PFSK-1 (cell line): ENCODE measurements at regions not wholly inside any gene's neighbourhood (a gene's known extent, or its start where the extent isn't known, plus 50 kb on each side); places are given as distances from the start of the nearest gene placed in this dataset.

Experiments
- FOXP2 ChIP-seq: optimal IDR thresholded peaks from 2 replicates; pipeline ENCODE3; 2011; ENCODE audit warnings: borderline replicate concordance, control low read depth, inconsistent platforms; ENCODE audit not compliant: insufficient read depth; ENCODE audit errors: extremely low read length, extremely low read depth
- POLR2AphosphoS5 ChIP-seq: IDR thresholded peaks from 2 replicates; pipeline ENCODE4 v1.6.1; 2012; ENCODE audit warnings: low read depth, mild to moderate bottlenecking, control low read depth, low read length, moderate library complexity
- SIN3A ChIP-seq: IDR thresholded peaks from 2 replicates; pipeline ENCODE4 v1.6.1; 2012; ENCODE audit warnings: mild to moderate bottlenecking, low read length, moderate library complexity, borderline replicate concordance; ENCODE audit not compliant: insufficient read depth
- TAF1 ChIP-seq: IDR thresholded peaks from 2 replicates; pipeline ENCODE4 v1.6.1; 2012; ENCODE audit warnings: low read length, control low read depth, borderline replicate concordance; ENCODE audit not compliant: insufficient read depth
- TF ChIP-seq, protein P1 (sequence below), 2 experiments: IDR thresholded peaks; 2 replicates each; pipeline versions ENCODE4 v1.6.1 to v1.8.0; 2011 to 2012; ENCODE audit warnings: low read depth in 2 of 2, low read length in 2 of 2, control low read depth in 1 of 2, inconsistent platforms in 1 of 2, mild to moderate bottlenecking in 1 of 2, moderate library complexity in 1 of 2; ENCODE audit not compliant: insufficient read depth in 1 of 2

DNA sequence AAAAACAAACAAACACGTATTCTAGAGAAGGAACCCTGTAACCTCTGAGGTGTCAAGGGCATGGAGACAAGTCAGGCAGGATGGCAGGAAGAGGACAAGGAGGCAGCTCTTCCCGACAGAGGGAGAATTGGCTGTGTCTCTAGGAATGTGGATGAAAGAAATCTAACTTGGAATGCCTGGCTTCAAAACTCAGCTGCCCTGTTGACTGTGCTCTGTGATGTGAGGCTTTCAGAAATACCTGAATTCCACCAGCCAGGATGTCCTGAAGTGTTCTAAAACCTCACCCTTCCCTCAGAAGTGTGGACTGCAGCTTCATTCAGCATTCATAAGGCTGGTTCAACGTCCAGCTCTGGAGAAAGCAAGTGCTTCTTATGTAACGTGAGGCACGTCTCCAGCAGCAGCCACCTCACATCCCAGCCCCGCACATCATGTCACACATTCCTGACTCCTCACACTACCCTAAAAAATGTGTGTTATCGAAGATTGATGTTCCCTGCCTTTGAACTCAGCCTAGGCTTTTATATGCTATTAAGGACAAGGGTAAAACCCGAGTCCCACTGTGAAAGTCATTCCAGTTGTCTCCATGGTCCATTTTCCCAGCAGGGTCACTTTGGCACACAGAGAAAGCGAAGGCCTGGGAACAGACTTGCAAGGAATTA lies 398.9 kb downstream of the ETS1 start:
- TF ChIP-seq FOXP2 (no peak), POLR2AphosphoS5 (no peak), SIN3A (no peak), TAF1 (no peak)
- TF ChIP-seq, protein P1, sequence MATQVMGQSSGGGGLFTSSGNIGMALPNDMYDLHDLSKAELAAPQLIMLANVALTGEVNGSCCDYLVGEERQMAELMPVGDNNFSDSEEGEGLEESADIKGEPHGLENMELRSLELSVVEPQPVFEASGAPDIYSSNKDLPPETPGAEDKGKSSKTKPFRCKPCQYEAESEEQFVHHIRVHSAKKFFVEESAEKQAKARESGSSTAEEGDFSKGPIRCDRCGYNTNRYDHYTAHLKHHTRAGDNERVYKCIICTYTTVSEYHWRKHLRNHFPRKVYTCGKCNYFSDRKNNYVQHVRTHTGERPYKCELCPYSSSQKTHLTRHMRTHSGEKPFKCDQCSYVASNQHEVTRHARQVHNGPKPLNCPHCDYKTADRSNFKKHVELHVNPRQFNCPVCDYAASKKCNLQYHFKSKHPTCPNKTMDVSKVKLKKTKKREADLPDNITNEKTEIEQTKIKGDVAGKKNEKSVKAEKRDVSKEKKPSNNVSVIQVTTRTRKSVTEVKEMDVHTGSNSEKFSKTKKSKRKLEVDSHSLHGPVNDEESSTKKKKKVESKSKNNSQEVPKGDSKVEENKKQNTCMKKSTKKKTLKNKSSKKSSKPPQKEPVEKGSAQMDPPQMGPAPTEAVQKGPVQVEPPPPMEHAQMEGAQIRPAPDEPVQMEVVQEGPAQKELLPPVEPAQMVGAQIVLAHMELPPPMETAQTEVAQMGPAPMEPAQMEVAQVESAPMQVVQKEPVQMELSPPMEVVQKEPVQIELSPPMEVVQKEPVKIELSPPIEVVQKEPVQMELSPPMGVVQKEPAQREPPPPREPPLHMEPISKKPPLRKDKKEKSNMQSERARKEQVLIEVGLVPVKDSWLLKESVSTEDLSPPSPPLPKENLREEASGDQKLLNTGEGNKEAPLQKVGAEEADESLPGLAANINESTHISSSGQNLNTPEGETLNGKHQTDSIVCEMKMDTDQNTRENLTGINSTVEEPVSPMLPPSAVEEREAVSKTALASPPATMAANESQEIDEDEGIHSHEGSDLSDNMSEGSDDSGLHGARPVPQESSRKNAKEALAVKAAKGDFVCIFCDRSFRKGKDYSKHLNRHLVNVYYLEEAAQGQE (IDR thresholded peaks at IDR 0.05; ENCODE audit: insufficient read depth in 1 of 2, low read depth in 2 of 2, low read length in 2 of 2) = no peak

DNA sequence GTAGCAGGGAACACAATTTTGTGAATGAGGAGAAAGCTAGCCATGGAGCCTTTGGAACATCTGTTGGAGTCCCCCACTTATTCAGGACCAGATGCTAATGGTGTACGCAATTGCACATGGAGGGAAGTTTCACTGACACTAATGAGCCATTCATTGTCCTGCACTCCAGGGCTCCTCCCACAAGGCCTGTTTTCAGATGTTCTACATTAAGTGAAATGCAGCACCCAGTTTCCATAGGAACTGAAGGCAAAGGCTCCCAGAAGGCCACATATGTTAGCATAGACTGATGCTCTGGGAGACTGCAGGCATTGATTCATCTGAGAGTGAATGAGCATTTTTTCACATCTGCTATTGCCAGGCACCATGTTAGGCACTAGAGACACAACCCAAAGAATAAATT lies 399.5 kb downstream of the ETS1 start:
- TF ChIP-seq FOXP2 (no peak), TAF1 (no peak), POLR2AphosphoS5 (0 out of 2 replicates have a peak, but pooled peaks have one; percentile 36), SIN3A (no peak)
- TF ChIP-seq, protein P1 (IDR thresholded peaks at IDR 0.05; ENCODE audit: insufficient read depth in 1 of 2, low read depth in 2 of 2, low read length in 2 of 2) = no peak

GRCh38 chr11:128187377-128187776 lies 400.0 kb downstream of the ETS1 start:
- TF ChIP-seq POLR2AphosphoS5 = 0 out of 2 replicates have a peak, but pooled peaks have one; percentile 15
- no peak for TF ChIP-seq SIN3A
- TF ChIP-seq FOXP2 = no peak
- TF ChIP-seq, protein P1 (IDR thresholded peaks at IDR 0.05; ENCODE audit: insufficient read depth in 1 of 2, low read depth in 2 of 2, low read length in 2 of 2) = no peak
- no peak for TF ChIP-seq TAF1

DNA sequence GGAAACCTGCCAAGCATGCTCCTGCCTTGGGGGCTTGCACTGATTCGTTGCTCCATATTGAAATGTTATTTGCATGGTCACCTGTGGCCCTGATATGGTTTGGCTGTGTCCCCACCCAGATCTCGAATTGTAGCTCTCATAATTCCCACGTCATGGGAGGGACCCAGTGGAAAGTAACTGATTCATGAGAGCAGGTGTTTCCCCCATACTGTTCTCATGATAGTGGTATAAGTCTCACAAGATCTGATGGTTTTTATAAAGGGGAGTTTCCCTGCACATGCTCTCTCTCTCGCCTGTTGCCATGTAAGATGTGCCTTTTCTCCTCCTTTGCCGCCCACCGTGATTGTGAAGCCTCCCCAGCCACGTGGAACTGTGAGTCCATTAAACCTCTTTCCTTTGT lies 402.4 kb downstream of the ETS1 start:
- TF ChIP-seq FOXP2 (no peak), POLR2AphosphoS5 (no peak), TAF1 (no peak), SIN3A (no peak)
- TF ChIP-seq, protein P1 (IDR thresholded peaks at IDR 0.05; ENCODE audit: insufficient read depth in 1 of 2, low read depth in 2 of 2, low read length in 2 of 2) = no peak
